ENCODE measurements at regions not wholly inside any gene's neighbourhood (a gene's known extent, or its start where the extent isn't known, plus 50 kb on each side); places are given as distances from the start of the nearest gene placed in this dataset.

DNA sequence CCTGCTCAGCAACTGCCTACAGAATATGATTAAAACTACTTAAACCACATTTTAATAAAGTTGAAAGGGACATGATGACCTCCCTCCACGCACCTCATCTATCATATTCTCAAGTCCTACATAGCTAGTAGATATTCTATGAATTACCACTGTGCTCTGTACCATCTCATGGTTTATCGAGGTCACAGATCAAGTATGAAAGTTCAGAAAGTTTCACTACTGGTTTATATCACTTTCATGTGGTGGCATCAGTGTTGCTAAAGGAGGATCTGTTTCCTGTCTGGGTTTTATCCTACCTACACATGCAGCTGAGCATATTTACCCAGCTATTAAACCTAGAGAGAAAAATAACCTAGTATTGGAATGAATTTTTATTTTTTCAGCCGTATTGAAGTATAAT lies 214.9 kb upstream of the MON1B start:
- Mint-ChIP-seq H3K27me3 (ENCODE audit: low read depth) (no peaks in the 10 kb centered on the region), H3K4me3 (no peak overlapping the region), H3K4me1 (no peaks in the 10 kb centered on the region), H3K36me3 (no peaks in the 10 kb centered on the region), H3K9me3 (no peaks in the 10 kb centered on the region), H3K27ac (no peak overlapping the region)
- no peak for DNase-seq (ENCODE audit: low spot score in 2 of 2, unreplicated experiment in 2 of 2)
- TF ChIP-seq, protein P1, sequence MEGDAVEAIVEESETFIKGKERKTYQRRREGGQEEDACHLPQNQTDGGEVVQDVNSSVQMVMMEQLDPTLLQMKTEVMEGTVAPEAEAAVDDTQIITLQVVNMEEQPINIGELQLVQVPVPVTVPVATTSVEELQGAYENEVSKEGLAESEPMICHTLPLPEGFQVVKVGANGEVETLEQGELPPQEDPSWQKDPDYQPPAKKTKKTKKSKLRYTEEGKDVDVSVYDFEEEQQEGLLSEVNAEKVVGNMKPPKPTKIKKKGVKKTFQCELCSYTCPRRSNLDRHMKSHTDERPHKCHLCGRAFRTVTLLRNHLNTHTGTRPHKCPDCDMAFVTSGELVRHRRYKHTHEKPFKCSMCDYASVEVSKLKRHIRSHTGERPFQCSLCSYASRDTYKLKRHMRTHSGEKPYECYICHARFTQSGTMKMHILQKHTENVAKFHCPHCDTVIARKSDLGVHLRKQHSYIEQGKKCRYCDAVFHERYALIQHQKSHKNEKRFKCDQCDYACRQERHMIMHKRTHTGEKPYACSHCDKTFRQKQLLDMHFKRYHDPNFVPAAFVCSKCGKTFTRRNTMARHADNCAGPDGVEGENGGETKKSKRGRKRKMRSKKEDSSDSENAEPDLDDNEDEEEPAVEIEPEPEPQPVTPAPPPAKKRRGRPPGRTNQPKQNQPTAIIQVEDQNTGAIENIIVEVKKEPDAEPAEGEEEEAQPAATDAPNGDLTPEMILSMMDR (IDR thresholded peaks at IDR 0.05; ENCODE audit: unreplicated experiment), result no peak

DNA sequence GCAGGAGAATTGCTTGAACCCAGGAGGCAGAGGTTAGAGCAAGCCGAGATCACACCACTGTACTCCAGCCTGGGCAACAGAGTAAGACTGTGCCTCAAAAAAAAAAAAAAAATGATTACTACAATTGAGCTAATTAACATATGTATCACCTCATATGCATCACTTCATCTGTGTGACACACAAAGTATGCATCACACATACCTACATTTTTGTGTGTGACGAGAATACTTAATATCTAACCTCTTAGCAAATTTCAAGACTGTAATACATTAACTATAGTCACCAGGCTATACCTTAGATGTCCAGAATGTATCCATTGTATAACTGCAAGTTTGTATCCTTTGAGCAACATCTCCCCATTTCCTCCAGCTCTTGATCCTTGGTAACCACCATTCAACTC lies 214.2 kb upstream of the MON1B start:
- Mint-ChIP-seq H3K9me3 (no peaks in the 10 kb centered on the region), H3K4me1 (no peaks in the 10 kb centered on the region), H3K36me3 (no peaks in the 10 kb centered on the region), H3K27ac (no peak overlapping the region), H3K27me3 (ENCODE audit: low read depth) (no peaks in the 10 kb centered on the region), H3K4me3 (no peak overlapping the region)
- DNase-seq (ENCODE audit: low spot score in 2 of 2, unreplicated experiment in 2 of 2), result no peak
- TF ChIP-seq, protein P1 (IDR thresholded peaks at IDR 0.05; ENCODE audit: unreplicated experiment), result no peak

DNA sequence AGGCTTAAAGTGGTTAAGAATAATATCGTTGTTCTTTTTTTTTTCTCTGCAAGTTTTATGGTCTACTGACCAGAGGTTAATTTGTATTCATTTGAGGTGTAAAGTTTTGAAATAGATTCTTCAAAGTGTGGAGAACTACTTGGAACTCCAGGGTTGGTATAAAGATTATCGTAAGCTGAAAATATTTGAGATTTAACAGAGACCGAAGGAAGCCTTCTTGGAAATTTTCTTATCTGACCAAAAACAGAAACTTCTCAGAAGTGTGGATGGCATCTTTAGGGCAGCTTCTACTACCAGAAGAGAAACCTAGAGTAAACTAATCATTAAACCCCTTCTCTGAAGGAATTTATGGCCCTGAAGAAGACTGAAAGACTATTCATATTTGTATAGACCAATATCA lies 206.8 kb upstream of the MON1B start:
- Mint-ChIP-seq H3K36me3 (no peaks in the 10 kb centered on the region), H3K4me3 (no peak overlapping the region), H3K9me3 (no peaks in the 10 kb centered on the region), H3K4me1 (peaks cover 2% of the 10 kb centered on the region), H3K27ac (no peak overlapping the region), H3K27me3 (ENCODE audit: low read depth) (peaks cover 8% of the 10 kb centered on the region)
- TF ChIP-seq, protein P1 (IDR thresholded peaks at IDR 0.05; ENCODE audit: unreplicated experiment), result no peak
- no peak for DNase-seq (ENCODE audit: low spot score in 2 of 2, unreplicated experiment in 2 of 2)

DNA sequence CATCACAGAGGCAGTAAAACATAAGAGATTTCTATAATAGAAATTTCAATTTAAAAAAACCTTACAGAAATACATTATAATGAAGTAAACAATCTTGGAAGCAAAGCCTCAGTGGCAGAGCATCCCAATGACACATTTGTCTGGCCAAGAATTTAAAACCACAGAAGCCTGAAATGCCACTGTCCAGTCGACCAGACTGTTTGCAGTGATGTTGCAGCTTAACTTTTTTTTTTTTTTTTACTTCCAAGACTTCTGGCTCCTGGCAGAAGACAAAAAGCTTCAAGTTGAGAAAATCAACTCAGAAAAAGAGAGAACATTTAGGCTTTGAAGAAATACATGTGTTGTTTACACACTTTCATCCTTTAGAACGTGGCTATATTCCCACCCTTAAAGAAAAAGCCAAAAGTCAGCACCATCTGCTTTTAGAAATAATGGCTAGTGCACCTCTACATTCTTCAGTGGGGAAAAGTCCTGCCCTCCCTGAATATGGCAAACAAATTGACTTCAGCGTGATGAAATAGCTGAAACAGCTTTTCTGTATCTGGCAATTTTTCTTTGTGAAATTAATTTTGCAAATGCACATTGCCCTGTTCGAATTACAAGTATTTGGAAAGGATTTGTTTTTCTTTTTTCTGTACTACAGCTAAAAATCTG lies 205.5 kb upstream of the MON1B start:
- TF ChIP-seq, protein P1 (IDR thresholded peaks at IDR 0.05; ENCODE audit: unreplicated experiment), result no peak
- Mint-ChIP-seq H3K4me1 (peaks cover 2% of the 10 kb centered on the region), H3K4me3 (no peak overlapping the region), H3K27me3 (ENCODE audit: low read depth) (peaks cover 11% of the 10 kb centered on the region), H3K27ac (no peak overlapping the region), H3K9me3 (no peaks in the 10 kb centered on the region), H3K36me3 (no peaks in the 10 kb centered on the region)
- DNase-seq (ENCODE audit: low spot score in 2 of 2, unreplicated experiment in 2 of 2), result no peak

DNA sequence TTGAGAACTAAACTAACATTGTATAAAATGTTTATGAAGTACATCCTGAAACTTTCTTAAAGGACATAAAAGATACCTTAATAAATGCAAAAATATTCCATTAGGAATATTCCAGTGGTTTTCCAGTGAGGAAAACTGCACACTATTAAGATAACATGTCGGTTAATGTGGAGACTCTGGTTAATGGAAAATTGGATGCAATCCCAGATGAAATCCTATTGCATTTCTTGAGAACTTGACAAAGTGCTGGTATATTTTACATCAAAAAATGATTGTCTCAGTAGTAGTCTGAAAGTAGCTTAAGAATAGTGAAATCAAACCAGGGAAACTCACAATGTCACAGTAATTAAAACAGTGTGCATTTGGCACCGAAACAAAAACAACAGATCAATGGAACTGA lies 202.5 kb upstream of the MON1B start:
- TF ChIP-seq, protein P1 (IDR thresholded peaks at IDR 0.05; ENCODE audit: unreplicated experiment), result no peak
- H3K4me1 Mint-ChIP-seq, result peaks cover 2% of the 10 kb centered on the region
- H3K36me3 Mint-ChIP-seq, result no peaks in the 10 kb centered on the region
- H3K9me3 Mint-ChIP-seq, result no peaks in the 10 kb centered on the region
- peaks cover 17% of the 10 kb centered on the region for H3K27me3 Mint-ChIP-seq (ENCODE audit: low read depth)
- no peak for DNase-seq (ENCODE audit: low spot score in 2 of 2, unreplicated experiment in 2 of 2)
- H3K4me3 Mint-ChIP-seq, result no peak overlapping the region
- no peak overlapping the region for H3K27ac Mint-ChIP-seq

DNA sequence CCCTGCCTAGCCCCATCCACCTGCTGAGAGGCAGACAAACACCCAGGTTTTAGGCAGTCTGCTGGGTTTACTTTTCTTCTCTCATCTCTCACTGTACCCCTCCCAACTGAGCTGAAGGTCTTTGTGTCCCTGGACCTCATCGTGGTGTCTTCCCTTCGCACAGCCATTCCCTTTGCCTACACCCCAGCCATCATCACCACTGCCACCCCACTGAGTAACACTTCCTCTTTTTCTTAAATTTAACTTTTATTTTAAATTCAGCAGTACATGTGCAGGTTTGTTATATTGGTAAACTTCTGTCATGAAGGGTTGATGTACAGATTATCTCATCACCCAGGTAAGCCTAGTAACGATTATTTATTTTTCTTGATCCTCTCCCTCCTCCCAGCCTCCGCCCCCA lies 188.3 kb upstream of the MON1B start:
- Mint-ChIP-seq H3K4me3 (no peak overlapping the region), H3K27me3 (ENCODE audit: low read depth) (peaks cover 8% of the 10 kb centered on the region), H3K27ac (no peak overlapping the region), H3K9me3 (no peaks in the 10 kb centered on the region), H3K36me3 (no peaks in the 10 kb centered on the region), H3K4me1 (no peaks in the 10 kb centered on the region)
- no peak for DNase-seq (ENCODE audit: low spot score in 2 of 2, unreplicated experiment in 2 of 2)
- TF ChIP-seq, protein P1 (IDR thresholded peaks at IDR 0.05; ENCODE audit: unreplicated experiment), result no peak

Measured in mesothelial cell of epicardium (in vitro differentiated cells).